Effector memory CD8-positive, alpha-beta T cell (primary cell): ENCODE measurements at regions not wholly inside any gene's neighbourhood (a gene's known extent, or its start where the extent isn't known, plus 50 kb on each side); places are given as distances from the start of the nearest gene placed in this dataset.

Experiments
- ATAC-seq: fragments of 150-1000 bp; cut with Tn5 transposase; replicated peaks from 2 replicates; pipeline ENCODE4 v1.10.0; 2021; ENCODE audit warnings: mild to moderate bottlenecking, moderate library complexity
- DNase-seq, 3 experiments: peaks; one replicate each; pipeline ENCODE4 v3.0.0; 2021
- H3K27ac Mint-ChIP-seq, 2 donors: one replicate each; pipeline ENCODE4 v1.8.0; 2022; ENCODE audit warnings: mild to moderate bottlenecking in 2 of 2, mixed read lengths in 2 of 2, moderate library complexity in 2 of 2
- H3K27me3 Mint-ChIP-seq, 2 donors: one replicate each; pipeline ENCODE4 v1.8.0; 2022; ENCODE audit warnings: mixed read lengths in 2 of 2
- H3K36me3 Mint-ChIP-seq: one replicate; pipeline ENCODE4 v1.8.0; 2022; ENCODE audit warnings: mild to moderate bottlenecking, moderate library complexity, mixed read lengths; ENCODE audit not compliant: insufficient read depth
- H3K4me1 Mint-ChIP-seq, 2 donors: one replicate each; pipeline ENCODE4 v1.8.0; 2022; ENCODE audit warnings: low read depth in 2 of 2, mixed read lengths in 2 of 2
- H3K4me3 Mint-ChIP-seq, 2 donors: one replicate each; pipeline ENCODE4 v1.8.0; 2022; ENCODE audit warnings: mild to moderate bottlenecking in 2 of 2, mixed read lengths in 2 of 2, moderate library complexity in 2 of 2
- H3K9me3 Mint-ChIP-seq, 2 donors: one replicate each; pipeline ENCODE4 v1.8.0; 2022; ENCODE audit warnings: mixed read lengths in 2 of 2

DNA sequence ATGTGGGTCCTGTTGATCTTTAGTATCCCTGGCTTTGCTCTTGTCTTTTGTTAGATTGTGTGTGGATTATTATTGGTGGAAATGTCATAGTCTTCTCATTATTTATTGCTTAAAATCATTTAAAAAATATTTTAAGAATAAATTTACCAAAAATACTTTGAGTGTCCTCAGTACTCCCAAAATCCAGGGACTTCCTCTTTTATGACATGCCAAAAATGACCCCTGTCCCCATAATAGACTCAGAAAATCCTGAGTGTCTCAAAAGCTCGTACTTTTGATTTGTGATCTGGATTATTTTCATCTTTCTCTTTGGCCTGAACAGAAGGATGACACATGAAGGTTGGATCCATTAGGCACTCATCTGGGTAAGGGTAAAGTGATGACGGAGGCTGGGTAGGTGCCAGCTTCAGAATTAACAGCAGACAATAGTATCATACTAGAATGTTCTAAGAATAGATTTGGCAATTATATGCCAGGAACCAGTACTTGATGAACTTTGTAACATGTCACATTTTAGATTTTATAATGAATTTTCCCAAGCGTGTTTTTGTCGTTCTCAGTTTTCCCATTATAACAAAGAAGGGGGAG is 602.2 kb upstream of the CDH8 start:
- H3K27ac Mint-ChIP-seq, result no peak overlapping the region
- no peak for ATAC-seq
- no peak for DNase-seq
- no peak overlapping the region for H3K4me3 Mint-ChIP-seq
- no peaks in the 10 kb centered on the region for H3K36me3 Mint-ChIP-seq
- no peaks in the 10 kb centered on the region for H3K27me3 Mint-ChIP-seq
- no peaks in the 10 kb centered on the region for H3K4me1 Mint-ChIP-seq
- peaks cover 8 to 13% of the 10 kb centered on the region in 2 donors for H3K9me3 Mint-ChIP-seq

- Mint-ChIP-seq H3K27me3 (no peaks in the 10 kb centered on the region), H3K9me3 (peaks cover 1 to 27% of the 10 kb centered on the region in 2 donors), H3K4me3 (no peak overlapping the region), H3K4me1 (no peaks in the 10 kb centered on the region), H3K36me3 (no peaks in the 10 kb centered on the region), H3K27ac (no peak overlapping the region)
- no peak for DNase-seq
- ATAC-seq, result no peak
Observed at GRCh38 chr16:62625326-62625725, 589.1 kb upstream of the CDH8 start.

DNA sequence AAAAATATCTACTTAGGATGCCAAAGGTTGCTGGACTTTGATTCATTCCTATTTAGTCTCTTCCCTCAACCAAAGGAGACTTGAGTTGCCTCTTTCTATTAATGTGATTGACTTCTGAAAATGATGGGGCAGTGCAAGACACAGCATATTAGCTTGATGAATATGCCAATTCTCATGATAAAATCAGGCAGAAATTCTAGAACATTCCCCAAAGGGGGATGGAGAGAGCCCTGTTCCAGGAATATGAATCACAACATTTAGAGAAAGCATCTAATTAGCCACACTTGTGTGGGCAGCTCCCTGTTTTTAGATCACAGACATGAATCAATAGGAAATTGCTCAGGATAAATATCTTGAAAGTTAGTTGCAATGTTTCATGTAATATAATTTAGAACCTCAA is 584.0 kb upstream of the CDH8 start:
- no peak for ATAC-seq
- no peaks in the 10 kb centered on the region for H3K27me3 Mint-ChIP-seq
- no peak overlapping the region for H3K27ac Mint-ChIP-seq
- H3K36me3 Mint-ChIP-seq, result no peaks in the 10 kb centered on the region
- no peak overlapping the region for H3K4me3 Mint-ChIP-seq
- peaks cover 7 to 31% of the 10 kb centered on the region in 2 donors for H3K9me3 Mint-ChIP-seq
- no peak for DNase-seq
- H3K4me1 Mint-ChIP-seq, result no peaks in the 10 kb centered on the region

GRCh38 chr16:62615526-62615925 is 579.3 kb upstream of the CDH8 start:
- Mint-ChIP-seq H3K36me3 (no peaks in the 10 kb centered on the region), H3K9me3 (peaks cover 7 to 36% of the 10 kb centered on the region in 2 donors), H3K4me1 (no peaks in the 10 kb centered on the region), H3K4me3 (no peak overlapping the region), H3K27me3 (no peaks in the 10 kb centered on the region), H3K27ac (no peak overlapping the region)
- DNase-seq (no peak), ATAC-seq (no peak)

GRCh38 chr16:62610291-62610690 is 574.1 kb upstream of the CDH8 start:
- DNase-seq (no peak), ATAC-seq (no peak)
- Mint-ChIP-seq H3K36me3 (no peaks in the 10 kb centered on the region), H3K4me1 (no peaks in the 10 kb centered on the region), H3K4me3 (no peak overlapping the region), H3K27me3 (no peaks in the 10 kb centered on the region), H3K27ac (no peak overlapping the region), H3K9me3 (peaks cover 11 to 26% of the 10 kb centered on the region in 2 donors)

- Mint-ChIP-seq H3K9me3 (peaks cover 9 to 37% of the 10 kb centered on the region in 2 donors), H3K27me3 (no peaks in the 10 kb centered on the region), H3K36me3 (no peaks in the 10 kb centered on the region), H3K4me1 (no peaks in the 10 kb centered on the region), H3K27ac (no peak overlapping the region), H3K4me3 (no peak overlapping the region)
- ATAC-seq (no peak), DNase-seq (no peak)
Observed at GRCh38 chr16:62602790-62603189, 566.6 kb upstream of the CDH8 start.

GRCh38 chr16:62597875-62598274 is 561.6 kb upstream of the CDH8 start:
- Mint-ChIP-seq H3K36me3 (no peaks in the 10 kb centered on the region), H3K4me1 (no peaks in the 10 kb centered on the region), H3K27ac (no peak overlapping the region), H3K27me3 (no peaks in the 10 kb centered on the region), H3K4me3 (no peak overlapping the region), H3K9me3 (peaks cover 13 to 19% of the 10 kb centered on the region in 2 donors)
- DNase-seq (no peak), ATAC-seq (no peak)

DNA sequence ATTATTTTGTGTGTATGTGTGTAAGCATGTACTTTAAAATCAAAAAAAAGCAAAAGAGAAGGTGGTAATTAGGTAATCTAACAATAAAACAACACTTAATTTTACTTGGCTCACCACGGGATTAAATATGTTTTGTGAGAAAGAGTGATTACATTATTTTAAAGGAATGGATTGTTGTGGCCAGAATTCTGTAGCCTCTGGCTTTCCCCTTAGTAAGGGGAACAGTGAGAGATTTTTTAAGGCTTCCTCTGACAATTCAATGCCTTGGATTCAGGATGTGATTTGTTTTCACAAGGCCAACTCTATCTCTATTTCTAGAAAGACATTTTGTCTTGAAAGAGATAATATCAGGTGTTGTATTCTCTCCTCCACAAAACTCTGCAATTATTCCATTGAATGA is 560.3 kb upstream of the CDH8 start:
- no peak for DNase-seq
- Mint-ChIP-seq H3K9me3 (peaks cover 10 to 15% of the 10 kb centered on the region in 2 donors), H3K27ac (no peak overlapping the region), H3K36me3 (no peaks in the 10 kb centered on the region), H3K4me1 (no peaks in the 10 kb centered on the region), H3K27me3 (no peaks in the 10 kb centered on the region), H3K4me3 (no peak overlapping the region)
- ATAC-seq, result no peak

GRCh38 chr16:62596125-62596524 is 559.9 kb upstream of the CDH8 start:
- no peak overlapping the region for H3K4me3 Mint-ChIP-seq
- H3K36me3 Mint-ChIP-seq, result no peaks in the 10 kb centered on the region
- H3K27me3 Mint-ChIP-seq, result no peaks in the 10 kb centered on the region
- H3K27ac Mint-ChIP-seq, result no peak overlapping the region
- no peaks in the 10 kb centered on the region for H3K4me1 Mint-ChIP-seq
- DNase-seq (no peak), ATAC-seq (no peak)
- peaks cover 9 to 11% of the 10 kb centered on the region in 2 donors for H3K9me3 Mint-ChIP-seq

DNA sequence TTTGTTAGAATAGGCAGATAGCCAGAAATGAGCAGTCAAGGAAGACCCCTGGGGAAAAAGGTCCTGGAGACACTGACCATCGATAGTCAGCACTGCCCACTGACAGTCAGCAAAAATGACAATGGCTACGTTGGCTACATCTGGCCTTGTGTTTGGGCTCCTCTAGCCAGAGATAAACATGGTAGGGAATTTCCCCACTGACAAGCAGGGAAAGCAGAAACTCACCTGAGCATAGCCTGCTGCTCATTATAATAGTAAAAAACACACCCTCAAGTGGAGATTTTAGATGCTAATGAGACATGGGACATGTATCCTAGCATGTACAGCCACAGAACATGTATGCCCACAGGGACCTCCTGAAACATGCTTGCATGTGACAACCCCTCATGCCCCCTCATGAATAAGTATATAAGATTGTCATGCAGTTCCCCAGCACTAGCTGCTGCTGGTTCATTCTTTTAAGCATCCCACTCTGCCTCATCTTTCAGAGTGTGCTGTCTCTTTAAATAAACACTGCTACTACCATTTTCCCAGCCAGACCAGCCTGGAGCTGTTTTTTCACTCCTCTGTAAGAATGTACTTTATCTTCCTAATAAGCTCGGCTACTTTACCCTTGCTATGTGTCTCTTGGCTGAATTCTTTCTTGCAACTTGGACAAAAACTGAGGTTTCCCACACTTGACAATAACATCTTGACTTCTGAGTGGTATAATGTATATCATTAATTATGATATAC is 550.1 kb upstream of the CDH8 start:
- no peak for ATAC-seq
- no peak overlapping the region for H3K4me3 Mint-ChIP-seq
- no peaks in the 10 kb centered on the region for H3K36me3 Mint-ChIP-seq
- no peak for DNase-seq
- H3K27ac Mint-ChIP-seq, result no peak overlapping the region
- H3K27me3 Mint-ChIP-seq, result no peaks in the 10 kb centered on the region
- H3K9me3 Mint-ChIP-seq, result peaks cover 13 to 26% of the 10 kb centered on the region in 2 donors
- no peaks in the 10 kb centered on the region for H3K4me1 Mint-ChIP-seq

GRCh38 chr16:62585041-62585545 is 548.9 kb upstream of the CDH8 start:
- no peaks in the 10 kb centered on the region for H3K4me1 Mint-ChIP-seq
- H3K27ac Mint-ChIP-seq, result no peak overlapping the region

DNA sequence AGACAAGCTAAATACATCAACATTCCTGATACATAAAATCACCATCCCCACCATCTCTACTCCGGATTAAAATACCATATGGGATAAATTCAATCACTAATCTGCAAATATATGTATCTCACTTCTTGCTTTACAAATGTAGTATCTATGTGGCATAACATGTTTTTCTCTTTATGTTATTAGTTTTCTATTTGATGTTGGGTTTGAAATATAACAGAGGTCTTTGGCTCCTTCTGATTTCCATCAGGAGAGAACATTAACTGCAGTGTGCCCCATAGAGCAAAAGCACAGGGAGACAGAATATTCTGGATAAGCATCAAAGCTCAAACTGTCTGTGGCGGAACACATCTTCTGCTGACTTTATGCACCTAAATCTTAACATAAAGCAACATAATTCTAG is 547.2 kb upstream of the CDH8 start:
- peaks cover 13 to 27% of the 10 kb centered on the region in 2 donors for H3K9me3 Mint-ChIP-seq
- no peak for ATAC-seq

More at GRCh38 chr16:62585041-62585545, 548.9 kb upstream of the CDH8 start:
- Mint-ChIP-seq H3K27me3 (no peaks in the 10 kb centered on the region), H3K4me3 (no peak overlapping the region), H3K9me3 (peaks cover 13 to 27% of the 10 kb centered on the region in 2 donors), H3K36me3 (no peaks in the 10 kb centered on the region)
- ATAC-seq (no peak), DNase-seq (no peak)

GRCh38 chr16:62573466-62573865 is 537.2 kb upstream of the CDH8 start:
- Mint-ChIP-seq H3K4me3 (no peak overlapping the region), H3K36me3 (no peaks in the 10 kb centered on the region), H3K9me3 (peaks cover 8 to 10% of the 10 kb centered on the region in 2 donors), H3K4me1 (no peaks in the 10 kb centered on the region), H3K27ac (no peak overlapping the region), H3K27me3 (no peaks in the 10 kb centered on the region)
- DNase-seq, result no peak
- no peak for ATAC-seq

More for the DNA sequence above, 547.2 kb upstream of the CDH8 start:
- H3K27ac Mint-ChIP-seq, result no peak overlapping the region
- DNase-seq, result no peak
- no peaks in the 10 kb centered on the region for H3K27me3 Mint-ChIP-seq
- no peaks in the 10 kb centered on the region for H3K36me3 Mint-ChIP-seq
- H3K4me3 Mint-ChIP-seq, result no peak overlapping the region
- no peaks in the 10 kb centered on the region for H3K4me1 Mint-ChIP-seq

DNA sequence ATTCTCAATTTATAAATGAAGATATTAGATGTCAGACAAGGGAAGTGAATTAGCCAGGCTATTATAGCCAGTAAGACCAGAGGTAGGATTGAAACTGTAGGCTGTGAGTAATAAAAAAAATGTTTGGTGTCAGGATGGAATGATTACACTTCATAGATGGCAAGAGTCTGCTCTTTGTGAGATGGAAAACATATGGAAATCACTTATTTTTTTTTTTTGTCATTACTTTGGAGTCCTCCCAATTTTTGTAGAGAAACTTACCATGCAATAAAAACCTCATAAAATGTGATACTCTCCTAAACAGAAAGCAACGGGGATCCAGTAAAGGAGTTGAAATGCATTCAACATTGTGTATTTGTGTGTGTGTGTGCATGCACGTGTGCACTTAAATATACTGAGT is 532.7 kb upstream of the CDH8 start:
- ATAC-seq (no peak), DNase-seq (no peak)
- peaks cover 3 to 10% of the 10 kb centered on the region in 2 donors for H3K9me3 Mint-ChIP-seq
- H3K27ac Mint-ChIP-seq, result no peak overlapping the region
- H3K4me1 Mint-ChIP-seq, result no peaks in the 10 kb centered on the region
- H3K36me3 Mint-ChIP-seq, result no peaks in the 10 kb centered on the region
- no peaks in the 10 kb centered on the region for H3K27me3 Mint-ChIP-seq
- H3K4me3 Mint-ChIP-seq, result no peak overlapping the region
